HepG2 (cell line): ENCODE measurements at regions not wholly inside any gene's neighbourhood (a gene's known extent, or its start where the extent isn't known, plus 50 kb on each side); places are given as distances from the start of the nearest gene placed in this dataset.

ENCODE experiments used
- ATAC-seq: fragments of 200-7000 bp; cut with Tn5 transposase; 3 replicates; pipeline ENCODE4 v1.9.1; 2020; ENCODE audit warnings: mild to moderate bottlenecking, moderate library complexity
- BruUV-seq: library from RNA; stranded (reverse); fragments of 400-500 nt; replicated peaks from 2 replicates; lab custom pipeline; 2021; lab: Mats Ljungman, UMichigan
- CTCF ChIA-PET: fragments of 300-600 bp; formaldehyde crosslinking; extraction: SDS; loops from one replicate; lab custom pipeline; 2021; ENCODE audit warnings: low total read pairs, inconsistent platforms, low intra/inter-chr PET ratio; lab: Yijun Ruan, JAX
- POLR2A ChIA-PET: fragments of 350-600 bp; sonication (Branson Sonifier 250); formaldehyde crosslinking; loops from one replicate; lab custom pipeline; 2020; ENCODE audit warnings: antibody characterized with exemption, inconsistent platforms; lab: Yijun Ruan, JAX
- DNase-seq: peaks from one replicate; pipeline ENCODE4 v3.0.0-alpha.2; 2015; ENCODE audit warnings: low spot score
- FAIRE-seq: peaks from 3 replicates; lab custom pipeline; 2011; peaks lifted over from hg19 to GRCh38; lab: Jason Lieb, UNC
- H2AFZ ChIP-seq: one replicate; pipeline ENCODE4 v1.6.1; 2011; ENCODE audit warnings: low read length, inconsistent platforms
- H3K27ac ChIP-seq: fragments of 300-600 bp; 3 replicates; pipeline ENCODE4 v1.8.0; 2011; ENCODE audit warnings: mixed run types, mild to moderate bottlenecking, mixed read lengths, low read length, inconsistent platforms; ENCODE audit not compliant: insufficient read depth; ENCODE audit errors: extremely low read length
- H3K27me3 ChIP-seq, 2 experiments: fragments of 200-600 bp in 1 of 2; 2 replicates in 1 of 2; 3 replicates in 1 of 2; pipeline versions ENCODE4 v1.6.0 to v1.8.0; 2011; ENCODE audit warnings: low read length in 2 of 2, mild to moderate bottlenecking in 2 of 2, moderate library complexity in 2 of 2, inconsistent platforms in 1 of 2; ENCODE audit not compliant: insufficient read depth in 2 of 2, control insufficient read depth in 1 of 2
- H3K36me3 ChIP-seq, 2 experiments: fragments of 200-600 bp in 1 of 2; replicated peaks in 1 of 2; 2 replicates in 1 of 2; 3 replicates in 1 of 2; pipeline versions ENCODE4 v1.5.1 to v1.8.0; 2011; ENCODE audit warnings: low read length in 2 of 2, inconsistent platforms in 1 of 2; ENCODE audit not compliant: insufficient read depth in 2 of 2, control insufficient read depth in 1 of 2
- H3K4me1 ChIP-seq: 2 replicates; pipeline ENCODE4 v1.5.1; 2012; ENCODE audit warnings: low read length, inconsistent platforms; ENCODE audit not compliant: insufficient read depth
- H3K4me2 ChIP-seq: 2 replicates; pipeline ENCODE4 v1.6.0; 2011; ENCODE audit warnings: low read depth, low read length, inconsistent platforms
- H3K4me3 ChIP-seq, 3 experiments: fragments of 200-600 bp in 1 of 3; sonication (generic), shearing (Covaris generic) in 1 of 3; replicated peaks in 1 of 3; 2 replicates each; pipeline ENCODE4 v1.5.1; 2011 to 2016; ENCODE audit warnings: low read length in 3 of 3, inconsistent platforms in 2 of 3, low read depth in 2 of 3, mild to moderate bottlenecking in 2 of 3, control low read depth in 1 of 3, mixed read lengths in 1 of 3; ENCODE audit not compliant: insufficient read depth in 1 of 3
- H3K79me2 ChIP-seq: one replicate; pipeline ENCODE4 v1.6.1; 2011; ENCODE audit warnings: low read length, inconsistent platforms; ENCODE audit not compliant: insufficient read depth
- H3K9ac ChIP-seq: 2 replicates; pipeline ENCODE4 v1.6.0; 2011; ENCODE audit warnings: mild to moderate bottlenecking, low read depth, low read length, inconsistent platforms; ENCODE audit not compliant: insufficient read depth
- H3K9me3 ChIP-seq: 2 replicates; pipeline ENCODE4 v1.5.1; 2012; ENCODE audit warnings: mild to moderate bottlenecking, low read length
- H4K20me1 ChIP-seq: 2 replicates; pipeline ENCODE4 v1.6.0; 2011; ENCODE audit warnings: inconsistent platforms, mild to moderate bottlenecking, low read length, moderate library complexity; ENCODE audit not compliant: insufficient read depth
- GTF3A ChIP-seq: sonication (generic); formaldehyde crosslinking; conservative IDR thresholded peaks from 2 replicates; pipeline ENCODE4 v1.4.0; 2020; ENCODE audit warnings: mild to moderate bottlenecking, missing genetic modification reagents
- NFYC ChIP-seq: IDR thresholded peaks from 2 replicates; pipeline ENCODE4 v1.6.1; 2016; ENCODE audit warnings: missing genetic modification reagents, missing compliant biosample characterization
- PHF8 ChIP-seq: sonication (generic); formaldehyde crosslinking; IDR thresholded peaks from 2 replicates; pipeline ENCODE4 v1.5.0; 2020; ENCODE audit warnings: missing genetic modification reagents
- SMC3 ChIP-seq: IDR thresholded peaks from 2 replicates; pipeline ENCODE4 v1.6.1; 2011; ENCODE audit warnings: low read length, improper control_type of control experiment
- SNAPC2 ChIP-seq: sonication (generic); formaldehyde crosslinking; IDR thresholded peaks from 2 replicates; pipeline ENCODE4 v1.8.1; 2022; ENCODE audit warnings: mild to moderate bottlenecking, missing genetic modification reagents
- SP5 ChIP-seq: IDR thresholded peaks from 2 replicates; pipeline ENCODE4 v1.6.1; 2016; ENCODE audit warnings: low read depth, borderline replicate concordance
- TARDBP ChIP-seq: sonication (generic); formaldehyde crosslinking; IDR thresholded peaks from 2 replicates; pipeline ENCODE4 v1.8.0; 2022; ENCODE audit warnings: mild to moderate bottlenecking, missing genetic modification reagents
- ZNF343 ChIP-seq: sonication (generic); formaldehyde crosslinking; IDR thresholded peaks from 2 replicates; pipeline ENCODE4 v1.4.0; 2020; ENCODE audit warnings: mild to moderate bottlenecking, missing genetic modification reagents
- ZSCAN31 ChIP-seq: sonication (generic); formaldehyde crosslinking; IDR thresholded peaks from 2 replicates; pipeline ENCODE4 v1.5.0; 2020; ENCODE audit warnings: low read depth, mild to moderate bottlenecking, missing genetic modification reagents
- WGBS: methylation state at CpG from one replicate; pipeline ENCODE4 v1.1.6; 2017; ENCODE audit warnings: low lambda C conversion rate; 5-methylcytosine and 5-hydroxymethylcytosine counted together
- in situ Hi-C: cut with HindIII; loops from 2 replicates; pipeline ENCODE4 v1.10.0; 2017; ENCODE audit warnings: low pct_unique_long_range_greater_than_20kb; ENCODE audit not compliant: extremely low pct_ligation_motif_present
- intact Hi-C: fragments of 100-400 bp; cut with micrococcal nuclease; formaldehyde crosslinking; loops from one replicate; pipeline ENCODE4 v1.10.0; 2022; ENCODE audit not compliant: unreplicated experiment
- TF ChIP-seq, protein P1 (sequence below), 2 experiments: fragments of 450-650 bp in 1 of 2; sonication (generic) in 1 of 2; formaldehyde crosslinking; IDR thresholded peaks; 2 replicates each; pipeline versions ENCODE4 v1.5.0 to v1.8.0; 2020 to 2022; ENCODE audit warnings: mild to moderate bottlenecking in 1 of 2, missing genetic modification reagents in 1 of 2
- TF ChIP-seq, protein P2 (sequence below): sonication (generic); formaldehyde crosslinking; IDR thresholded peaks from 2 replicates; pipeline ENCODE4 v1.5.0; 2020; ENCODE audit warnings: mild to moderate bottlenecking, missing genetic modification reagents, borderline replicate concordance
- TF ChIP-seq, protein P3 (sequence below): IDR thresholded peaks from 2 replicates; pipeline ENCODE4 v1.6.1; 2012; ENCODE audit warnings: inconsistent platforms

DNA sequence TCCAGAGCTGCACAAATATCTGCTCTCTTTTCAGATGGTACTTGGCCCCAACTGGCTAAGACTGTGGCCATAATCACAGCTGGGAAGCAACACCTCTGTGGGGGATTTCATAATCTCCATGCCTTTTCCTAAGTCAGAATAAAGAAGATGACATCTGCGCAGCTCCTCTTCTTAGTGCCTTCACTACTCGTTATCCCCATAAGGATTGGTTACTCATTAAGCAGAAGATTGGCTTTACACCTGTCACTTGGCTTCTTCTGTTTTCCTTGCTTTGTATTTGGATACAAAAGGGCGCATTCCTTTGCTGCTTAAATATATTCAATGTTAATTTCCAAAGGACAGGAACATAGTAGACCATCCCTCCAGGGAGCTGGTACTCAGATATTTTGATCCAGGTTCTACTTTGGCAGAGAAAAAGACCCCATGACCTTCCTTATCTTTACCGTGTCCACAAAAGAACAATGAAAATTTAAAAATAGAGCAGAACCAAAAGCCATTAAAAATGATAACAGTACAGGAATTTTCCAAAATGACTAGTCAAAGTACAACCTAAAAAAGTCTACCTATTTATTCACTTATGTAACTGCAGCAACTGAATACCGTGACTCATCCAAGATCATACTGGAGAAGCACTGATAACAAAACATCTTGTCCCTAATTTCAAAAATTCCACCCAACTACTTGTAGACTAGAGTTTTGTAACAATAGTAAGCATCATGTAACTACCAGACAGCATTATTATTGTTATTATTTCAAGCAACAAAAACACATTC is 352.3 kb upstream of the TMPO start:
- no peaks in the 10 kb centered on the region for H4K20me1 ChIP-seq
- DNase-seq (no peak), ATAC-seq (no peak)
- no peak overlapping the region for H3K4me2 ChIP-seq
- no TSS peak for BruUV-seq
- H3K79me2 ChIP-seq = no peaks in the 10 kb centered on the region
- in situ Hi-C loops = no loop called here
- H3K36me3 ChIP-seq = no peaks in the 10 kb centered on the region
- H3K4me1 ChIP-seq = no peaks in the 10 kb centered on the region
- WGBS = 8% methylated on average over 5 of the region's 5 CpGs
- no peak overlapping the region for H3K4me3 ChIP-seq
- no peaks in the 10 kb centered on the region for H3K9me3 ChIP-seq
- H3K27me3 ChIP-seq = no peaks in the 10 kb centered on the region; a peak in 1 of 5 replicates
- TF ChIP-seq ZNF343 (CRISPR knock-in tag) (no peak), PHF8 (CRISPR knock-in tag) (no peak), SP5 (CRISPR knock-in tag) (no peak), NFYC (CRISPR knock-in tag) (no peak), SNAPC2 (CRISPR knock-in tag) (no peak), ZSCAN31 (no peak), TARDBP (CRISPR knock-in tag) (no peak), GTF3A (no peak), SMC3 (no peak)
- TF ChIP-seq, protein P1, sequence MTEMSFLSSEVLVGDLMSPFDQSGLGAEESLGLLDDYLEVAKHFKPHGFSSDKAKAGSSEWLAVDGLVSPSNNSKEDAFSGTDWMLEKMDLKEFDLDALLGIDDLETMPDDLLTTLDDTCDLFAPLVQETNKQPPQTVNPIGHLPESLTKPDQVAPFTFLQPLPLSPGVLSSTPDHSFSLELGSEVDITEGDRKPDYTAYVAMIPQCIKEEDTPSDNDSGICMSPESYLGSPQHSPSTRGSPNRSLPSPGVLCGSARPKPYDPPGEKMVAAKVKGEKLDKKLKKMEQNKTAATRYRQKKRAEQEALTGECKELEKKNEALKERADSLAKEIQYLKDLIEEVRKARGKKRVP (CRISPR knock-in tag; IDR thresholded peaks at IDR 0.05) = no peak
- TF ChIP-seq, protein P2, sequence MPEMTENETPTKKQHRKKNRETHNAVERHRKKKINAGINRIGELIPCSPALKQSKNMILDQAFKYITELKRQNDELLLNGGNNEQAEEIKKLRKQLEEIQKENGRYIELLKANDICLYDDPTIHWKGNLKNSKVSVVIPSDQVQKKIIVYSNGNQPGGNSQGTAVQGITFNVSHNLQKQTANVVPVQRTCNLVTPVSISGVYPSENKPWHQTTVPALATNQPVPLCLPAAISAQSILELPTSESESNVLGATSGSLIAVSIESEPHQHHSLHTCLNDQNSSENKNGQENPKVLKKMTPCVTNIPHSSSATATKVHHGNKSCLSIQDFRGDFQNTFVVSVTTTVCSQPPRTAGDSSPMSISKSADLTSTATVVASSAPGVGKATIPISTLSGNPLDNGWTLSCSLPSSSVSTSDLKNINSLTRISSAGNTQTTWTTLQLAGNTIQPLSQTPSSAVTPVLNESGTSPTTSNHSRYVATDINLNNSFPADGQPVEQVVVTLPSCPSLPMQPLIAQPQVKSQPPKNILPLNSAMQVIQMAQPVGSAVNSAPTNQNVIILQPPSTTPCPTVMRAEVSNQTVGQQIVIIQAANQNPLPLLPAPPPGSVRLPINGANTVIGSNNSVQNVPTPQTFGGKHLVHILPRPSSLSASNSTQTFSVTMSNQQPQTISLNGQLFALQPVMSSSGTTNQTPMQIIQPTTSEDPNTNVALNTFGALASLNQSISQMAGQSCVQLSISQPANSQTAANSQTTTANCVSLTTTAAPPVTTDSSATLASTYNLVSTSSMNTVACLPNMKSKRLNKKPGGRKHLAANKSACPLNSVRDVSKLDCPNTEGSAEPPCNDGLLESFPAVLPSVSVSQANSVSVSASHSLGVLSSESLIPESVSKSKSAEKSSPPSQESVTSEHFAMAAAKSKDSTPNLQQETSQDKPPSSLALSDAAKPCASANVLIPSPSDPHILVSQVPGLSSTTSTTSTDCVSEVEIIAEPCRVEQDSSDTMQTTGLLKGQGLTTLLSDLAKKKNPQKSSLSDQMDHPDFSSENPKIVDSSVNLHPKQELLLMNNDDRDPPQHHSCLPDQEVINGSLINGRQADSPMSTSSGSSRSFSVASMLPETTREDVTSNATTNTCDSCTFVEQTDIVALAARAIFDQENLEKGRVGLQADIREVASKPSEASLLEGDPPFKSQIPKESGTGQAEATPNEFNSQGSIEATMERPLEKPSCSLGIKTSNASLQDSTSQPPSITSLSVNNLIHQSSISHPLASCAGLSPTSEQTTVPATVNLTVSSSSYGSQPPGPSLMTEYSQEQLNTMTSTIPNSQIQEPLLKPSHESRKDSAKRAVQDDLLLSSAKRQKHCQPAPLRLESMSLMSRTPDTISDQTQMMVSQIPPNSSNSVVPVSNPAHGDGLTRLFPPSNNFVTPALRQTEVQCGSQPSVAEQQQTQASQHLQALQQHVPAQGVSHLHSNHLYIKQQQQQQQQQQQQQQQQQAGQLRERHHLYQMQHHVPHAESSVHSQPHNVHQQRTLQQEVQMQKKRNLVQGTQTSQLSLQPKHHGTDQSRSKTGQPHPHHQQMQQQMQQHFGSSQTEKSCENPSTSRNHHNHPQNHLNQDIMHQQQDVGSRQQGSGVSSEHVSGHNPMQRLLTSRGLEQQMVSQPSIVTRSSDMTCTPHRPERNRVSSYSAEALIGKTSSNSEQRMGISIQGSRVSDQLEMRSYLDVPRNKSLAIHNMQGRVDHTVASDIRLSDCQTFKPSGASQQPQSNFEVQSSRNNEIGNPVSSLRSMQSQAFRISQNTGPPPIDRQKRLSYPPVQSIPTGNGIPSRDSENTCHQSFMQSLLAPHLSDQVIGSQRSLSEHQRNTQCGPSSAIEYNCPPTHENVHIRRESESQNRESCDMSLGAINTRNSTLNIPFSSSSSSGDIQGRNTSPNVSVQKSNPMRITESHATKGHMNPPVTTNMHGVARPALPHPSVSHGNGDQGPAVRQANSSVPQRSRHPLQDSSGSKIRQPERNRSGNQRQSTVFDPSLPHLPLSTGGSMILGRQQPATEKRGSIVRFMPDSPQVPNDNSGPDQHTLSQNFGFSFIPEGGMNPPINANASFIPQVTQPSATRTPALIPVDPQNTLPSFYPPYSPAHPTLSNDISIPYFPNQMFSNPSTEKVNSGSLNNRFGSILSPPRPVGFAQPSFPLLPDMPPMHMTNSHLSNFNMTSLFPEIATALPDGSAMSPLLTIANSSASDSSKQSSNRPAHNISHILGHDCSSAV (CRISPR knock-in tag) = no peak
- TF ChIP-seq, protein P3, sequence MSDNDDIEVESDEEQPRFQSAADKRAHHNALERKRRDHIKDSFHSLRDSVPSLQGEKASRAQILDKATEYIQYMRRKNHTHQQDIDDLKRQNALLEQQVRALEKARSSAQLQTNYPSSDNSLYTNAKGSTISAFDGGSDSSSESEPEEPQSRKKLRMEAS = no peak
- TF ChIP-seq, all 625 proteins: peak for 0
- H3K9ac ChIP-seq = no peak overlapping the region
- H3K27ac ChIP-seq = no peak overlapping the region
- no peak overlapping the region for H2AFZ ChIP-seq
- ChIA-PET POLR2A (no interaction called here), CTCF (no interaction called here)
- intact Hi-C loops = no loop called here
- FAIRE-seq = no peak
